IMR-90 (cell line): ENCODE measurements at regions not wholly inside any gene's neighbourhood (a gene's known extent, or its start where the extent isn't known, plus 50 kb on each side); places are given as distances from the start of the nearest gene placed in this dataset.

Experiments used
- ATAC-seq: fragments of 200-7000 bp; cut with Tn5 transposase; 2 replicates; pipeline ENCODE4 v1.9.1; 2020; ENCODE audit warnings: low read depth, mild to moderate bottlenecking, moderate library complexity
- BruUV-seq: library from RNA; stranded (reverse); fragments of 400-500 nt; replicated peaks from 2 replicates; lab custom pipeline; 2021; lab: Mats Ljungman, UMichigan
- CTCF ChIA-PET: fragments of 300-600 bp; formaldehyde crosslinking; extraction: SDS; loops from one replicate; lab custom pipeline; 2021; ENCODE audit warnings: antibody characterized with exemption; lab: Yijun Ruan, JAX
- POLR2A ChIA-PET: fragments of 300-600 bp; sonication (Branson Sonifier 250); formaldehyde crosslinking; loops from one replicate; lab custom pipeline; 2022; ENCODE audit warnings: antibody characterized with exemption; ENCODE audit not compliant: unreplicated experiment; lab: Charles Lee
- DNase-seq: peaks from one replicate; pipeline ENCODE4 v3.0.0; 2013
- H2AFZ ChIP-seq: replicated peaks from 2 replicates; pipeline ENCODE3; 2013; ENCODE audit warnings: low read length, mild to moderate bottlenecking; ENCODE audit not compliant: poor library complexity
- H2AK5ac ChIP-seq: 2 replicates; pipeline ENCODE4 v1.6.1; 2013; ENCODE audit warnings: low read depth, low read length, inconsistent platforms
- H2AK9ac ChIP-seq: replicated peaks from 2 replicates; pipeline ENCODE3; 2013; ENCODE audit warnings: mild to moderate bottlenecking, low read depth, low read length, moderate library complexity; ENCODE audit not compliant: poor library complexity
- H2BK120ac ChIP-seq: 2 replicates; pipeline ENCODE4 v1.6.1; 2013; ENCODE audit warnings: low read depth, low read length, inconsistent platforms
- H2BK15ac ChIP-seq: 3 replicates; pipeline ENCODE4 v1.6.1; 2013; ENCODE audit warnings: low read depth, low read length, inconsistent platforms
- H2BK20ac ChIP-seq: 2 replicates; pipeline ENCODE4 v1.6.1; 2013; ENCODE audit warnings: low read depth, mild to moderate bottlenecking, inconsistent platforms, low read length, moderate library complexity
- H2BK5ac ChIP-seq: 2 replicates; pipeline ENCODE4 v1.6.1; 2013; ENCODE audit warnings: mild to moderate bottlenecking, low read depth, low read length, inconsistent platforms; ENCODE audit not compliant: poor library complexity, severe bottlenecking
- H3K14ac ChIP-seq: replicated peaks from 2 replicates; pipeline ENCODE4 v1.6.1; 2013; ENCODE audit warnings: low read depth, low read length, inconsistent platforms
- H3K18ac ChIP-seq: 2 replicates; pipeline ENCODE4 v1.6.1; 2013; ENCODE audit warnings: low read depth, low read length, control low read depth
- H3K23ac ChIP-seq: 2 replicates; pipeline ENCODE4 v1.6.1; 2013; ENCODE audit warnings: low read depth, low read length, inconsistent platforms
- H3K27ac ChIP-seq: 2 replicates; pipeline ENCODE4 v1.5.1; 2013; ENCODE audit warnings: mild to moderate bottlenecking, control low read depth, low read length; ENCODE audit not compliant: insufficient read depth
- H3K27me3 ChIP-seq: 2 replicates; pipeline ENCODE4 v1.6.1; 2013; ENCODE audit warnings: low read length; ENCODE audit not compliant: control insufficient read depth, insufficient read depth
- H3K36me3 ChIP-seq: 2 replicates; pipeline ENCODE4 v1.6.1; 2013; ENCODE audit warnings: low read length, mixed read lengths; ENCODE audit not compliant: control insufficient read depth, insufficient read depth
- H3K4ac ChIP-seq: 2 replicates; pipeline ENCODE4 v1.6.1; 2013; ENCODE audit warnings: low read depth, low read length, inconsistent platforms
- H3K4me1 ChIP-seq: 2 replicates; pipeline ENCODE4 v1.6.1; 2013; ENCODE audit warnings: low read length, mixed read lengths; ENCODE audit not compliant: control insufficient read depth, insufficient read depth
- H3K4me2 ChIP-seq: 2 replicates; pipeline ENCODE4 v1.6.1; 2013; ENCODE audit warnings: low read depth, mild to moderate bottlenecking, control low read depth, low read length, moderate library complexity
- H3K4me3 ChIP-seq: 2 replicates; pipeline ENCODE4 v1.5.1; 2013; ENCODE audit warnings: low read depth, mild to moderate bottlenecking, control low read depth, low read length, moderate library complexity; ENCODE audit not compliant: insufficient read depth
- H3K56ac ChIP-seq: 2 replicates; pipeline ENCODE4 v1.6.1; 2013; ENCODE audit warnings: low read length, inconsistent platforms; ENCODE audit not compliant: insufficient read depth; ENCODE audit errors: extremely low read depth
- H3K79me1 ChIP-seq, 2 experiments: 2 replicates each; pipeline ENCODE4 v1.6.1; 2013; ENCODE audit warnings: low read length in 2 of 2, inconsistent platforms in 1 of 2, low read depth in 1 of 2
- H3K9ac ChIP-seq: 2 replicates; pipeline ENCODE4 v1.6.1; 2013; ENCODE audit warnings: low read depth, low read length, control low read depth
- H3K9me1 ChIP-seq: 2 replicates; pipeline ENCODE4 v1.6.1; 2013; ENCODE audit warnings: low read length, inconsistent platforms; ENCODE audit not compliant: insufficient read depth
- H3K9me3 ChIP-seq: 2 replicates; pipeline ENCODE4 v1.6.1; 2013; ENCODE audit warnings: low read length; ENCODE audit not compliant: control insufficient read depth, insufficient read depth
- H4K20me1 ChIP-seq: 2 replicates; pipeline ENCODE4 v1.6.1; 2013; ENCODE audit warnings: low read length, inconsistent platforms; ENCODE audit not compliant: insufficient read depth
- H4K5ac ChIP-seq: 2 replicates; pipeline ENCODE4 v1.6.1; 2013; ENCODE audit warnings: mild to moderate bottlenecking, low read depth, low read length, control low read depth
- H4K8ac ChIP-seq, 2 experiments: 2 replicates each; pipeline ENCODE4 v1.6.1; 2013; ENCODE audit warnings: low read depth in 2 of 2, low read length in 2 of 2, control low read depth in 1 of 2, inconsistent platforms in 1 of 2
- H4K91ac ChIP-seq: 2 replicates; pipeline ENCODE4 v1.6.1; 2013; ENCODE audit warnings: low read depth, low read length, inconsistent platforms; ENCODE audit not compliant: insufficient read depth
- MAFK ChIP-seq: IDR thresholded peaks from 2 replicates; pipeline ENCODE4 v1.6.1; 2012; ENCODE audit warnings: low read depth, low read length, improper control_type of control experiment
- WGBS, 2 experiments: methylation state at CpG; one replicate each; pipeline versions ENCODE4 v1.1.5 to v1.1.7; 2013; ENCODE audit warnings: missing lambda C conversion rate in 2 of 2; ENCODE audit not compliant: insufficient read length in 1 of 2; ENCODE audit errors: extremely low coverage in 2 of 2; 5-methylcytosine and 5-hydroxymethylcytosine counted together
- dilution Hi-C: fragments of 300-500 bp; cut with HindIII; formaldehyde crosslinking; loops from one replicate; pipeline ENCODE4 v1.14.3; 2018; ENCODE audit warnings: low sequenced_read_pairs; ENCODE audit not compliant: unreplicated experiment
- in situ Hi-C: fragments of 300-500 bp; cut with MboI; formaldehyde crosslinking; loops from 3 replicates; pipeline ENCODE4 v1.14.3; 2019; ENCODE audit warnings: low sequenced_read_pairs, inconsistent platforms, mixed read lengths
- intact Hi-C: fragments of 100-400 bp; cut with micrococcal nuclease; formaldehyde crosslinking; loops from 2 replicates; pipeline ENCODE4 v1.10.0; 2022

GRCh38 chr18:997499-997898, 92.8 kb downstream of the ADCYAP1 start:
- dilution Hi-C loops, result no loop called here
- ATAC-seq (no peak), DNase-seq (no peak)
- Histone ChIP-seq H3K23ac (no peak overlapping the region), H3K4me1 (no peaks in the 10 kb centered on the region), H3K4me3 (no peak overlapping the region), H2BK20ac (no peak overlapping the region), H3K4ac (no peak overlapping the region), H4K91ac (no peak overlapping the region), H3K9me3 (peaks cover 4% of the 10 kb centered on the region), H3K36me3 (no peaks in the 10 kb centered on the region), H4K5ac (no peak overlapping the region), H3K79me1 (no peaks in the 10 kb centered on the region), H2BK120ac (no peak overlapping the region), H2BK5ac (no peak overlapping the region), H2AFZ (no peak overlapping the region), H3K18ac (no peak overlapping the region), H2AK9ac (no peak overlapping the region), H2BK15ac (no peak overlapping the region), H3K9me1 (no peaks in the 10 kb centered on the region), H3K56ac (no peak overlapping the region), H3K27me3 (no peaks in the 10 kb centered on the region), H4K8ac (no peak overlapping the region), H4K20me1 (no peaks in the 10 kb centered on the region), H3K4me2 (no peak overlapping the region), H2AK5ac (no peak overlapping the region), H3K9ac (no peak overlapping the region), H3K27ac (no peak overlapping the region), H3K14ac (no peak overlapping the region)
- BruUV-seq, result no TSS peak
- in situ Hi-C loops, result no loop called here
- WGBS, 2 experiments, result no CpG with 5 or more reads among the region's 1 CpG
- ChIA-PET POLR2A (no interaction called here), CTCF (no interaction called here)
- intact Hi-C loops, result no loop called here
- TF ChIP-seq MAFK, result no peak
